K562 (cell line): ENCODE measurements at regions not wholly inside any gene's neighbourhood (a gene's known extent, or its start where the extent isn't known, plus 50 kb on each side); places are given as distances from the start of the nearest gene placed in this dataset.

Source experiments
- ARID4B ChIP-seq: sonication (generic); formaldehyde crosslinking; IDR thresholded peaks from 2 replicates; pipeline ENCODE4 v1.8.0; 2022; ENCODE audit warnings: mild to moderate bottlenecking, missing genetic modification reagents
- ASH1L ChIP-seq: fragments of 450-650 bp; IDR thresholded peaks from 2 replicates; pipeline ENCODE4 v1.6.1; 2018; ENCODE audit warnings: borderline replicate concordance, mild to moderate bottlenecking, low read depth; ENCODE audit not compliant: partially characterized antibody
- FOXA3 ChIP-seq, 2 experiments: fragments of 450-650 bp in 1 of 2; sonication (generic) in 1 of 2; formaldehyde crosslinking; IDR thresholded peaks in 1 of 2; conservative IDR thresholded peaks in 1 of 2; 2 replicates each; pipeline versions ENCODE4 v1.4.0 to v1.8.0; 2020 to 2022; ENCODE audit warnings: mild to moderate bottlenecking in 2 of 2, missing genetic modification reagents in 1 of 2
- GATA2 ChIP-seq: sonication (generic); formaldehyde crosslinking; IDR thresholded peaks from 2 replicates; pipeline ENCODE4 v1.4.0; 2020; ENCODE audit warnings: mild to moderate bottlenecking, missing genetic modification reagents
- HNRNPUL1 ChIP-seq: fragments of 200-400 bp; formaldehyde crosslinking; IDR thresholded peaks from 2 replicates; pipeline ENCODE4 v1.6.1; 2017; ENCODE audit warnings: low read length
- NCOA2 ChIP-seq, 2 experiments: fragments of 450-650 bp; IDR thresholded peaks; 2 replicates each; pipeline ENCODE4 v1.6.1; 2018; ENCODE audit warnings: mild to moderate bottlenecking in 2 of 2, moderate library complexity in 1 of 2; ENCODE audit not compliant: partially characterized antibody in 2 of 2
- NCOA6 ChIP-seq: fragments of 450-650 bp; IDR thresholded peaks from 2 replicates; pipeline ENCODE4 v1.6.1; 2017; ENCODE audit warnings: mild to moderate bottlenecking
- NFE2L1 ChIP-seq: fragments of 450-650 bp; IDR thresholded peaks from 2 replicates; pipeline ENCODE4 v1.6.1; 2016; ENCODE audit warnings: missing genetic modification characterization, low read depth, mild to moderate bottlenecking, missing compliant biosample characterization, moderate library complexity, borderline replicate concordance
- NFRKB ChIP-seq: fragments of 450-650 bp; IDR thresholded peaks from 2 replicates; pipeline ENCODE4 v1.6.1; 2016; ENCODE audit warnings: low read depth
- PHB2 ChIP-seq: fragments of 450-650 bp; IDR thresholded peaks from 2 replicates; pipeline ENCODE4 v1.6.1; 2017; ENCODE audit warnings: low read depth
- RAD21 ChIP-seq, 2 experiments: fragments of 250-450 bp in 1 of 2; fragments of 450-650 bp in 1 of 2; sonication (Bioruptor Pico) in 1 of 2; formaldehyde crosslinking in 1 of 2; IDR thresholded peaks in 1 of 2; conservative IDR thresholded peaks in 1 of 2; 2 replicates each; pipeline versions ENCODE4 v1.4.0 to v1.8.0; 2020 to 2022; ENCODE audit warnings: mild to moderate bottlenecking in 2 of 2, moderate library complexity in 1 of 2
- SMAD1 ChIP-seq: fragments of 150-350 bp; IDR thresholded peaks from 2 replicates; pipeline ENCODE4 v1.6.1; 2014; ENCODE audit warnings: low read length, low read depth; ENCODE audit not compliant: partially characterized antibody
- SMC3 ChIP-seq: conservative IDR thresholded peaks from 2 replicates; pipeline ENCODE4 v1.6.1; 2011; ENCODE audit warnings: low read depth, low read length, improper control_type of control experiment; ENCODE audit not compliant: insufficient read depth
- TCF3 ChIP-seq: sonication (generic); formaldehyde crosslinking; IDR thresholded peaks from 2 replicates; pipeline ENCODE4 v1.4.0; 2020; ENCODE audit warnings: mild to moderate bottlenecking, missing genetic modification reagents
- TFAM ChIP-seq: fragments of 250-450 bp; sonication (Bioruptor Pico); conservative IDR thresholded peaks from 2 replicates; pipeline ENCODE4 v1.5.0; 2021; ENCODE audit warnings: mild to moderate bottlenecking, moderate library complexity
- ZNF277 ChIP-seq: fragments of 250-450 bp; sonication (Bioruptor Pico); IDR thresholded peaks from 2 replicates; pipeline ENCODE4 v1.8.0; 2022; ENCODE audit warnings: inconsistent platforms, mild to moderate bottlenecking, moderate library complexity, borderline replicate concordance
- ZNF766 ChIP-seq: fragments of 200-800 bp; sonication (Bioruptor generic); conservative IDR thresholded peaks from 2 replicates; pipeline ENCODE4 v1.6.1; 2016; ENCODE audit warnings: missing genetic modification characterization, missing compliant biosample characterization
- ZNF830 ChIP-seq: fragments of 250-450 bp; sonication (Bioruptor Pico); IDR thresholded peaks from 2 replicates; pipeline ENCODE4 v1.5.0; 2021; ENCODE audit warnings: mild to moderate bottlenecking
- TF ChIP-seq, protein P1 (sequence below): IDR thresholded peaks from 3 replicates; pipeline ENCODE4 v1.6.1; 2011; ENCODE audit warnings: borderline replicate concordance, mild to moderate bottlenecking, moderate library complexity; ENCODE audit not compliant: insufficient read length; ENCODE audit errors: extremely low read depth
- TF ChIP-seq, protein P2 (sequence below): sonication (generic); formaldehyde crosslinking; IDR thresholded peaks from 2 replicates; pipeline ENCODE4 v1.8.0; 2022; ENCODE audit warnings: missing genetic modification reagents, mild to moderate bottlenecking, moderate library complexity, borderline replicate concordance

DNA sequence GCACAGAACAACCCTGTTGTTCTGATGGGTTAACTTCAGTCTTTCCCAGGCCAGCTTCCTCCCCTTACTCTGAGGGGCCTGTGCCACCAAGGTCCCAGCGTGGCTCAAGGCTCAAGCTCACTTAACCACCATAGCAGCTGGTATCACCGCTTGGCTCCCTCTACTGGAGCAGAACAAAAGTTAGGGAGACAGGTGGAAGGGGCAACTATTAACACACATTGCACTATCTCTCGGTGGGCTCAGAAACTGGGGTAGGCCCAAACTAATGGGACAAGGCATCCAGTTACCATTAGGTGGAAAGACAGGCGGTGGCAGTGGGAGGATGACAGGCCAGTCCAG is 88.7 kb upstream of the ATL2 start (continued):
- TF ChIP-seq, protein P1, sequence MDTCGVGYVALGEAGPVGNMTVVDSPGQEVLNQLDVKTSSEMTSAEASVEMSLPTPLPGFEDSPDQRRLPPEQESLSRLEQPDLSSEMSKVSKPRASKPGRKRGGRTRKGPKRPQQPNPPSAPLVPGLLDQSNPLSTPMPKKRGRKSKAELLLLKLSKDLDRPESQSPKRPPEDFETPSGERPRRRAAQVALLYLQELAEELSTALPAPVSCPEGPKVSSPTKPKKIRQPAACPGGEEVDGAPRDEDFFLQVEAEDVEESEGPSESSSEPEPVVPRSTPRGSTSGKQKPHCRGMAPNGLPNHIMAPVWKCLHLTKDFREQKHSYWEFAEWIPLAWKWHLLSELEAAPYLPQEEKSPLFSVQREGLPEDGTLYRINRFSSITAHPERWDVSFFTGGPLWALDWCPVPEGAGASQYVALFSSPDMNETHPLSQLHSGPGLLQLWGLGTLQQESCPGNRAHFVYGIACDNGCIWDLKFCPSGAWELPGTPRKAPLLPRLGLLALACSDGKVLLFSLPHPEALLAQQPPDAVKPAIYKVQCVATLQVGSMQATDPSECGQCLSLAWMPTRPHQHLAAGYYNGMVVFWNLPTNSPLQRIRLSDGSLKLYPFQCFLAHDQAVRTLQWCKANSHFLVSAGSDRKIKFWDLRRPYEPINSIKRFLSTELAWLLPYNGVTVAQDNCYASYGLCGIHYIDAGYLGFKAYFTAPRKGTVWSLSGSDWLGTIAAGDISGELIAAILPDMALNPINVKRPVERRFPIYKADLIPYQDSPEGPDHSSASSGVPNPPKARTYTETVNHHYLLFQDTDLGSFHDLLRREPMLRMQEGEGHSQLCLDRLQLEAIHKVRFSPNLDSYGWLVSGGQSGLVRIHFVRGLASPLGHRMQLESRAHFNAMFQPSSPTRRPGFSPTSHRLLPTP: no peak
- TF ChIP-seq ZNF830 (CRISPR knock-in tag) (no peak), ZNF766 (no peak), ZNF277 (CRISPR knock-in tag) (no peak), RAD21 (CRISPR knock-in tag; conservative IDR thresholded peaks at IDR 0.05 in 1 of 2, IDR thresholded peaks at IDR 0.05 in 1 of 2) (peak; percentile 17 to 58), FOXA3 (CRISPR knock-in tag; conservative IDR thresholded peaks at IDR 0.05 in 1 of 2, IDR thresholded peaks at IDR 0.05 in 1 of 2) (no peak), GATA2 (CRISPR knock-in tag) (no peak), NCOA6 (no peak), NFE2L1 (tag) (no peak), NFRKB (no peak), SMAD1 (no peak), TFAM (CRISPR knock-in tag) (no peak), PHB2 (no peak), ASH1L (no peak), TCF3 (CRISPR knock-in tag) (no peak), ARID4B (CRISPR knock-in tag) (no peak), HNRNPUL1 (no peak), NCOA2 (IDR thresholded peaks at IDR 0.05; ENCODE audit: partially characterized antibody in 2 of 2) (no peak), SMC3 (peak; percentile 40; the same call in 1 of the 2 replicates)
- TF ChIP-seq, protein P2, sequence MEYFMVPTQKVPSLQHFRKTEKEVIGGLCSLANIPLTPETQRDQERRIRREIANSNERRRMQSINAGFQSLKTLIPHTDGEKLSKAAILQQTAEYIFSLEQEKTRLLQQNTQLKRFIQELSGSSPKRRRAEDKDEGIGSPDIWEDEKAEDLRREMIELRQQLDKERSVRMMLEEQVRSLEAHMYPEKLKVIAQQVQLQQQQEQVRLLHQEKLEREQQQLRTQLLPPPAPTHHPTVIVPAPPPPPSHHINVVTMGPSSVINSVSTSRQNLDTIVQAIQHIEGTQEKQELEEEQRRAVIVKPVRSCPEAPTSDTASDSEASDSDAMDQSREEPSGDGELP (CRISPR knock-in tag): peak; percentile 81
